ENCODE measurements at regions not wholly inside any gene's neighbourhood (a gene's known extent, or its start where the extent isn't known, plus 50 kb on each side); places are given as distances from the start of the nearest gene placed in this dataset.

GRCh38 chr1:5493851-5494311, 498.3 kb downstream of the NPHP4 start:
- TF ChIP-seq CTCF (IDR thresholded peaks at IDR 0.05), result no peak
- TF ChIP-seq EZH2 (IDR thresholded peaks at IDR 0.05; ENCODE audit: borderline replicate concordance, insufficient read depth, low read depth, low read length, poor library complexity, severe bottlenecking), result no peak
